KMS-11 (cell line): ENCODE measurements at regions not wholly inside any gene's neighbourhood (a gene's known extent, or its start where the extent isn't known, plus 50 kb on each side); places are given as distances from the start of the nearest gene placed in this dataset.
"Not testable (repeated sequence)": the region's sequence is repeated elsewhere in the genome, so short reads cannot be mapped to it uniquely, and the experiment has no call there.

Experiments
- H2AFZ ChIP-seq: fragments of 200-600 bp; sonication (generic); 2 replicates; pipeline ENCODE4 v1.6.1; 2016; ENCODE audit warnings: antibody characterized with exemption, mixed run types, low read depth
- H3K27ac ChIP-seq: fragments of 200-600 bp; sonication (generic); 2 replicates; pipeline ENCODE4 v1.6.1; 2016; ENCODE audit warnings: mild to moderate bottlenecking, mixed run types
- H3K27me3 ChIP-seq: fragments of 200-600 bp; sonication (generic); 2 replicates; pipeline ENCODE4 v1.6.1; 2017; ENCODE audit warnings: mild to moderate bottlenecking, low read depth, mixed run types, moderate library complexity; ENCODE audit not compliant: insufficient read depth
- H3K36me3 ChIP-seq: fragments of 200-600 bp; sonication (generic); 2 replicates; pipeline ENCODE4 v1.6.1; 2017; ENCODE audit warnings: mild to moderate bottlenecking, mixed run types; ENCODE audit not compliant: insufficient read depth
- H3K4me1 ChIP-seq: fragments of 200-600 bp; sonication (generic); 2 replicates; pipeline ENCODE4 v1.6.1; 2016; ENCODE audit warnings: mild to moderate bottlenecking, low read depth, mixed run types; ENCODE audit not compliant: poor library complexity, severe bottlenecking
- H3K4me2 ChIP-seq: fragments of 200-600 bp; sonication (generic); 2 replicates; pipeline ENCODE4 v1.7.0; 2016; ENCODE audit warnings: mild to moderate bottlenecking, mixed run types
- H3K4me3 ChIP-seq: fragments of 200-600 bp; sonication (generic); IDR thresholded peaks from 2 replicates; pipeline ENCODE4 v1.6.1; 2017; ENCODE audit warnings: low read depth, low read length, mixed read lengths; ENCODE audit not compliant: insufficient read depth
- H3K79me2 ChIP-seq: fragments of 200-600 bp; sonication (generic); 2 replicates; pipeline ENCODE4 v1.6.1; 2016; ENCODE audit warnings: low read depth, mixed run types; ENCODE audit not compliant: insufficient read depth
- H3K9ac ChIP-seq: fragments of 200-600 bp; sonication (generic); 2 replicates; pipeline ENCODE4 v1.6.1; 2016; ENCODE audit warnings: mild to moderate bottlenecking, mixed run types
- H4K20me1 ChIP-seq: fragments of 200-600 bp; sonication (generic); 2 replicates; pipeline ENCODE4 v1.6.1; 2016; ENCODE audit warnings: mild to moderate bottlenecking, mixed run types; ENCODE audit not compliant: insufficient read depth
- CTCF ChIP-seq: fragments of 200-600 bp; sonication (generic); conservative IDR thresholded peaks from 2 replicates; pipeline ENCODE4 v1.6.1; 2017; ENCODE audit warnings: low read depth, mild to moderate bottlenecking, antibody characterized with exemption, low read length, moderate library complexity, mixed read lengths

DNA sequence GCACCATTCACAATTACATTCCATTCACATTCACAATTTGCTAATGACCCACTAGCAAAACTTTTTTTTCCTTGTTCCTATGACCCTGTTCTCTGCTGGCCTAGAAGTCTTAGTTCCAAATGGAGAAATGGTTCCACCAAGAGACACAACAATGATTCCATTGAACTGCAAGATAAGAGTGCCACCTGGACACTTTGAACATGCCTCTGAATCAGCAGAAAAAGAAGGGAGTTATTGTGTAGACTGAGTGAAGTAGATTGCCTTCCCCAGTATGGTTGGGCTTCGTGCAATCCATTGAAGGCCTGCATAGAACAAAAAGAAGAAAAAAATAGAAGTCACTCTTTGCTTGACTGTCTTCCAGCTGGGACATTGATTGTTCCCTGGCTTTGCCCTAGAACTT, 133.8 kb upstream of the PMCH start:
- H3K9ac ChIP-seq, result no peak overlapping the region
- H3K79me2 ChIP-seq, result no peaks in the 10 kb centered on the region
- H3K36me3 ChIP-seq, result no peaks in the 10 kb centered on the region
- H4K20me1 ChIP-seq, result no peaks in the 10 kb centered on the region
- no peak overlapping the region for H3K27ac ChIP-seq
- H2AFZ ChIP-seq, result no peak overlapping the region
- H3K27me3 ChIP-seq, result no peaks in the 10 kb centered on the region
- TF ChIP-seq CTCF, result no peak
- no peaks in the 10 kb centered on the region for H3K4me1 ChIP-seq
- H3K4me2 ChIP-seq, result no peak overlapping the region
- H3K4me3 ChIP-seq, result no peak overlapping the region

GRCh38 chr12:102329883-102330282, 132.2 kb upstream of the PMCH start:
- TF ChIP-seq CTCF, result no peak
- H3K4me1 ChIP-seq, result no peaks in the 10 kb centered on the region
- H3K9ac ChIP-seq, result no peak overlapping the region
- H2AFZ ChIP-seq, result no peak overlapping the region
- no peaks in the 10 kb centered on the region for H3K27me3 ChIP-seq
- no peaks in the 10 kb centered on the region for H4K20me1 ChIP-seq
- no peak overlapping the region for H3K4me3 ChIP-seq
- H3K36me3 ChIP-seq, result no peaks in the 10 kb centered on the region
- H3K79me2 ChIP-seq, result no peaks in the 10 kb centered on the region
- H3K27ac ChIP-seq, result no peak overlapping the region
- H3K4me2 ChIP-seq, result no peak overlapping the region

GRCh38 chr12:102326982-102327381, 129.3 kb upstream of the PMCH start:
- H3K4me2 ChIP-seq, result no peak overlapping the region
- no peaks in the 10 kb centered on the region for H3K4me1 ChIP-seq
- no peak overlapping the region for H3K27ac ChIP-seq
- no peak for TF ChIP-seq CTCF
- no peaks in the 10 kb centered on the region for H3K79me2 ChIP-seq
- no peaks in the 10 kb centered on the region for H3K27me3 ChIP-seq
- no peak overlapping the region for H2AFZ ChIP-seq
- no peak overlapping the region for H3K4me3 ChIP-seq
- no peaks in the 10 kb centered on the region for H4K20me1 ChIP-seq
- no peak overlapping the region for H3K9ac ChIP-seq
- H3K36me3 ChIP-seq, result no peaks in the 10 kb centered on the region

GRCh38 chr12:102325108-102325507, 127.5 kb upstream of the PMCH start:
- not testable (repeated sequence) for H2AFZ ChIP-seq, H3K4me3 ChIP-seq, H4K20me1 ChIP-seq, H3K4me1 ChIP-seq, H3K36me3 ChIP-seq, H3K27me3 ChIP-seq, H3K79me2 ChIP-seq, H3K9ac ChIP-seq, H3K27ac ChIP-seq, H3K4me2 ChIP-seq

GRCh38 chr12:102323799-102324198, 126.2 kb upstream of the PMCH start:
- Histone ChIP-seq H3K4me1 (no peaks in the 10 kb centered on the region), H3K4me2 (no peak overlapping the region), H2AFZ (no peak overlapping the region), H3K9ac (no peak overlapping the region), H3K27ac (no peak overlapping the region), H3K27me3 (no peaks in the 10 kb centered on the region), H3K36me3 (no peaks in the 10 kb centered on the region), H3K4me3 (no peak overlapping the region), H3K79me2 (no peaks in the 10 kb centered on the region), H4K20me1 (no peaks in the 10 kb centered on the region)
- TF ChIP-seq CTCF, result no peak
